OCI-LY7 (cell line): ENCODE measurements at regions not wholly inside any gene's neighbourhood (a gene's known extent, or its start where the extent isn't known, plus 50 kb on each side); places are given as distances from the start of the nearest gene placed in this dataset.
"Not testable (repeated sequence)": the region's sequence is repeated elsewhere in the genome, so short reads cannot be mapped to it uniquely, and the experiment has no call there.

Experiments used
- EZH2phosphoT487 ChIP-seq: fragments of 200-600 bp; sonication (generic); IDR thresholded peaks from 2 replicates; pipeline ENCODE4 v1.6.1; 2018; ENCODE audit warnings: low read depth, borderline replicate concordance, mild to moderate bottlenecking, mixed run types, antibody characterized with exemption, low read length, moderate library complexity, mixed read lengths
- TF ChIP-seq, protein P1 (sequence below): fragments of 200-600 bp; sonication (generic); conservative IDR thresholded peaks from 2 replicates; pipeline ENCODE4 v1.5.1; 2014; ENCODE audit warnings: mild to moderate bottlenecking, antibody characterized with exemption, low read length, moderate library complexity, mixed read lengths

DNA sequence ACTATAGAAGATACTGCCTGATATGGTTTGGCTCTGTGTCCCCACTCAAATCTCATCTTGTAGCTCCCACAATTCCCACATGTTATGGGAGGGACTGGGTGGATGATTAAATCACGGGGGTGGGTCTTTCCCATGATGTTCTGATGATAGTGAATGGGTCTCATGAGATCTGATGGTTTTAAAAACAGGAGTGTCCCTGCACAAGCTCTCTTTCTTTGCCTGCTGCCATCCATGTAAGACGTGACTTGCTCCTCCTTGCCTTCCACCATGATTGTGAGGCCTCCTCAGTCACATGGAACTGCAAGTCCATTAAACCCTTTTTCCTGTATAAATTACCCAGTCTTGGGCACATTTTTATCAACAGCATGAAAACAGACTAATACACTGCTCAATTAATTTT is 217.8 kb downstream of the FAM43A start:
- TF ChIP-seq, protein P1, sequence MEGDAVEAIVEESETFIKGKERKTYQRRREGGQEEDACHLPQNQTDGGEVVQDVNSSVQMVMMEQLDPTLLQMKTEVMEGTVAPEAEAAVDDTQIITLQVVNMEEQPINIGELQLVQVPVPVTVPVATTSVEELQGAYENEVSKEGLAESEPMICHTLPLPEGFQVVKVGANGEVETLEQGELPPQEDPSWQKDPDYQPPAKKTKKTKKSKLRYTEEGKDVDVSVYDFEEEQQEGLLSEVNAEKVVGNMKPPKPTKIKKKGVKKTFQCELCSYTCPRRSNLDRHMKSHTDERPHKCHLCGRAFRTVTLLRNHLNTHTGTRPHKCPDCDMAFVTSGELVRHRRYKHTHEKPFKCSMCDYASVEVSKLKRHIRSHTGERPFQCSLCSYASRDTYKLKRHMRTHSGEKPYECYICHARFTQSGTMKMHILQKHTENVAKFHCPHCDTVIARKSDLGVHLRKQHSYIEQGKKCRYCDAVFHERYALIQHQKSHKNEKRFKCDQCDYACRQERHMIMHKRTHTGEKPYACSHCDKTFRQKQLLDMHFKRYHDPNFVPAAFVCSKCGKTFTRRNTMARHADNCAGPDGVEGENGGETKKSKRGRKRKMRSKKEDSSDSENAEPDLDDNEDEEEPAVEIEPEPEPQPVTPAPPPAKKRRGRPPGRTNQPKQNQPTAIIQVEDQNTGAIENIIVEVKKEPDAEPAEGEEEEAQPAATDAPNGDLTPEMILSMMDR: not testable (repeated sequence)
- TF ChIP-seq EZH2phosphoT487: not testable (repeated sequence)
